GM21529 (cell line): ENCODE measurements at regions not wholly inside any gene's neighbourhood (a gene's known extent, or its start where the extent isn't known, plus 50 kb on each side); places are given as distances from the start of the nearest gene placed in this dataset.
"Not testable (repeated sequence)": the region's sequence is repeated elsewhere in the genome, so short reads cannot be mapped to it uniquely, and the experiment has no call there.

Experiments used
- ATAC-seq: cut with Tn5 transposase; IDR thresholded peaks from one replicate; pipeline ENCODE4 v1.9.1; 2021; ENCODE audit not compliant: unreplicated experiment

- no peak for ATAC-seq
These were observed 134.6 kb upstream of the TBCA start for GRCh38 chr5:77910602-77911188.

GRCh38 chr5:77909237-77909636 is 133.1 kb upstream of the TBCA start:
- ATAC-seq = no peak

GRCh38 chr5:77908787-77909186 is 132.6 kb upstream of the TBCA start:
- no peak for ATAC-seq

- ATAC-seq = no peak
These were observed 131.6 kb upstream of the TBCA start for GRCh38 chr5:77907786-77908185.

- ATAC-seq = no peak
These were observed 130.7 kb upstream of the TBCA start for GRCh38 chr5:77906806-77907205.

- ATAC-seq = no peak
These were observed 128.2 kb upstream of the TBCA start for GRCh38 chr5:77904362-77904761.

GRCh38 chr5:77900691-77901090 is 124.6 kb upstream of the TBCA start:
- ATAC-seq = no peak

GRCh38 chr5:77898385-77898784 is 122.2 kb upstream of the TBCA start:
- no peak for ATAC-seq

GRCh38 chr5:77896338-77896737 is 120.2 kb upstream of the TBCA start:
- no peak for ATAC-seq

GRCh38 chr5:77894103-77894502 is 118.0 kb upstream of the TBCA start:
- ATAC-seq = not testable (repeated sequence)

- ATAC-seq = no peak
These were observed 117.2 kb upstream of the TBCA start for GRCh38 chr5:77893225-77893860.

- ATAC-seq = no peak
These were observed 116.2 kb upstream of the TBCA start for GRCh38 chr5:77892061-77893010.

GRCh38 chr5:77885519-77885918 is 109.4 kb upstream of the TBCA start:
- no peak for ATAC-seq

GRCh38 chr5:77882670-77883257 is 106.6 kb upstream of the TBCA start:
- no peak for ATAC-seq

- no peak for ATAC-seq
These were observed 105.4 kb upstream of the TBCA start for GRCh38 chr5:77881528-77881927.

GRCh38 chr5:77877516-77878355 is 101.6 kb upstream of the TBCA start:
- no peak for ATAC-seq

- ATAC-seq = no peak
These were observed 100.8 kb upstream of the TBCA start for GRCh38 chr5:77876862-77877502.

GRCh38 chr5:77876316-77876715 is 100.2 kb upstream of the TBCA start:
- ATAC-seq = no peak

GRCh38 chr5:77874691-77875090 is 98.6 kb upstream of the TBCA start:
- no peak for ATAC-seq

GRCh38 chr5:77873239-77873638 is 97.1 kb upstream of the TBCA start:
- no peak for ATAC-seq
